H1 (cell line): ENCODE measurements at regions not wholly inside any gene's neighbourhood (a gene's known extent, or its start where the extent isn't known, plus 50 kb on each side); places are given as distances from the start of the nearest gene placed in this dataset.

Experiments used
- CTCF ChIA-PET: fragments of 300-600 bp; sonication (Branson Sonifier 250); formaldehyde crosslinking; loops from one replicate; lab custom pipeline; 2021; ENCODE audit not compliant: partially characterized antibody; lab: Charles Lee
- POLR2A ChIA-PET: fragments of 300-600 bp; sonication (Branson Sonifier 250); formaldehyde crosslinking; loops from one replicate; lab custom pipeline; 2021; ENCODE audit warnings: inconsistent platforms; ENCODE audit not compliant: partially characterized antibody; lab: Charles Lee
- DNase-seq, 2 experiments: peaks; one replicate each; pipeline versions ENCODE4 v3.0.0 to v3.0.0-alpha.2; 2010 to 2022; ENCODE audit warnings: low spot score in 2 of 2, low read depth in 1 of 2, mixed read lengths in 1 of 2
- FAIRE-seq: peaks from 2 replicates; lab custom pipeline; 2011; peaks lifted over from hg19 to GRCh38; lab: Jason Lieb, UNC
- H2AFZ ChIP-seq: 2 replicates; pipeline ENCODE4 v1.8.1; 2012; ENCODE audit warnings: low read length, inconsistent platforms
- H2AK5ac ChIP-seq: 2 replicates; pipeline ENCODE4 v1.6.1; 2013; ENCODE audit warnings: low read depth, low read length
- H2BK120ac ChIP-seq: replicated peaks from 2 replicates; pipeline ENCODE3; 2013; ENCODE audit warnings: low read depth, low read length, inconsistent platforms
- H2BK12ac ChIP-seq: 2 replicates; pipeline ENCODE4 v1.6.1; 2013; ENCODE audit warnings: low read depth, low read length
- H2BK15ac ChIP-seq: 2 replicates; pipeline ENCODE4 v1.6.1; 2013; ENCODE audit warnings: low read length
- H2BK20ac ChIP-seq: 2 replicates; pipeline ENCODE4 v1.6.1; 2013; ENCODE audit warnings: low read length
- H2BK5ac ChIP-seq: 2 replicates; pipeline ENCODE4 v1.6.1; 2013; ENCODE audit warnings: low read depth, low read length
- H3K14ac ChIP-seq: 2 replicates; pipeline ENCODE4 v1.6.1; 2013; ENCODE audit warnings: inconsistent platforms; ENCODE audit not compliant: insufficient read length
- H3K18ac ChIP-seq: 2 replicates; pipeline ENCODE4 v1.6.1; 2013; ENCODE audit warnings: low read length; ENCODE audit errors: extremely low read depth
- H3K23ac ChIP-seq: 2 replicates; pipeline ENCODE4 v1.6.1; 2013; ENCODE audit warnings: inconsistent platforms; ENCODE audit not compliant: insufficient read length
- H3K23me2 ChIP-seq: 2 replicates; pipeline ENCODE4 v1.6.1; 2013; ENCODE audit warnings: low read depth, low read length
- H3K27ac ChIP-seq: 2 replicates; pipeline ENCODE4 v1.6.1; 2011; ENCODE audit warnings: low read depth, low read length, inconsistent platforms
- H3K27me3 ChIP-seq, 4 experiments: replicated peaks in 1 of 4; 1 replicate in 1 of 4; 2 replicates in 3 of 4; pipeline versions ENCODE4 v1.6.1 to v1.8.1; 2011 to 2013; ENCODE audit warnings: low read length in 3 of 4, mild to moderate bottlenecking in 3 of 4, inconsistent platforms in 2 of 4, mixed read lengths in 2 of 4, moderate library complexity in 1 of 4; ENCODE audit not compliant: control insufficient read depth in 3 of 4, insufficient read depth in 3 of 4; ENCODE audit errors: extremely low read depth in 1 of 4
- H3K36me3 ChIP-seq, 4 experiments: 2 replicates each; pipeline versions ENCODE4 v1.6.1 to v1.8.1; 2011 to 2013; ENCODE audit warnings: mild to moderate bottlenecking in 4 of 4, low read length in 3 of 4, moderate library complexity in 2 of 4, control low read depth in 1 of 4, inconsistent platforms in 1 of 4; ENCODE audit not compliant: insufficient read depth in 4 of 4, control insufficient read depth in 2 of 4
- H3K4ac ChIP-seq: replicated peaks from 2 replicates; pipeline ENCODE3; 2013; ENCODE audit warnings: low read length, low read depth, mixed read lengths, inconsistent platforms; ENCODE audit not compliant: insufficient read length
- H3K4me1 ChIP-seq, 4 experiments: replicated peaks in 1 of 4; 1 replicate in 1 of 4; 2 replicates in 3 of 4; pipeline versions ENCODE4 v1.6.1 to v1.8.1; 2011 to 2013; ENCODE audit warnings: low read length in 3 of 4, inconsistent platforms in 2 of 4, mixed read lengths in 1 of 4; ENCODE audit not compliant: insufficient read depth in 4 of 4, control insufficient read depth in 3 of 4
- H3K4me2 ChIP-seq, 2 experiments: 2 replicates each; pipeline versions ENCODE4 v1.6.1 to v1.8.1; 2011 to 2013; ENCODE audit warnings: low read depth in 2 of 2, low read length in 2 of 2, control low read depth in 1 of 2, inconsistent platforms in 1 of 2, mild to moderate bottlenecking in 1 of 2; ENCODE audit not compliant: insufficient read depth in 1 of 2
- H3K4me3 ChIP-seq, 4 experiments: fragments of 200-600, 300-600 bp in 1 of 4; sonication (generic), shearing (Covaris generic), sonication (Bioruptor Twin) in 1 of 4; 2 replicates each; pipeline versions ENCODE4 v1.5.1 to v1.8.1; 2011 to 2016; ENCODE audit warnings: low read length in 4 of 4, low read depth in 3 of 4, control low read depth in 2 of 4, inconsistent platforms in 2 of 4, mild to moderate bottlenecking in 2 of 4, mixed read lengths in 1 of 4, moderate library complexity in 1 of 4; ENCODE audit not compliant: insufficient read depth in 2 of 4; ENCODE audit errors: extremely low read depth in 1 of 4
- H3K56ac ChIP-seq: replicated peaks from 2 replicates; pipeline ENCODE3; 2013; ENCODE audit warnings: low read depth, mild to moderate bottlenecking, mixed read lengths, low read length, inconsistent platforms; ENCODE audit not compliant: insufficient read length
- H3K79me1 ChIP-seq: 2 replicates; pipeline ENCODE4 v1.6.1; 2013; ENCODE audit warnings: low read depth, low read length, control low read depth
- H3K79me2 ChIP-seq, 2 experiments: 2 replicates each; pipeline versions ENCODE4 v1.6.1 to v1.8.1; 2012 to 2013; ENCODE audit warnings: low read length in 2 of 2, mild to moderate bottlenecking in 2 of 2, inconsistent platforms in 1 of 2; ENCODE audit not compliant: insufficient read depth in 2 of 2, control insufficient read depth in 1 of 2
- H3K9ac ChIP-seq, 4 experiments: replicated peaks in 1 of 4; 1 replicate in 1 of 4; 2 replicates in 3 of 4; pipeline versions ENCODE4 v1.6.1 to v1.8.1; 2011 to 2013; ENCODE audit warnings: low read depth in 3 of 4, low read length in 3 of 4, control low read depth in 2 of 4, mild to moderate bottlenecking in 2 of 4, moderate library complexity in 2 of 4, inconsistent platforms in 1 of 4; ENCODE audit errors: extremely low read depth in 1 of 4
- H3K9me3 ChIP-seq, 2 experiments: 2 replicates each; pipeline versions ENCODE4 v1.6.1 to v1.8.1; 2012 to 2013; ENCODE audit warnings: mild to moderate bottlenecking in 2 of 2, moderate library complexity in 2 of 2, control low read depth in 1 of 2, inconsistent platforms in 1 of 2, low read depth in 1 of 2, low read length in 1 of 2, mixed read lengths in 1 of 2; ENCODE audit not compliant: insufficient read depth in 2 of 2
- H4K20me1 ChIP-seq, 2 experiments: replicated peaks in 1 of 2; 2 replicates each; pipeline versions ENCODE3 to v1.8.1; 2011 to 2013; ENCODE audit warnings: inconsistent platforms in 2 of 2, low read length in 2 of 2, mild to moderate bottlenecking in 1 of 2; ENCODE audit not compliant: insufficient read depth in 2 of 2, control insufficient read depth in 1 of 2
- H4K5ac ChIP-seq: 2 replicates; pipeline ENCODE4 v1.6.1; 2013; ENCODE audit warnings: low read length, low read depth, mixed read lengths, inconsistent platforms; ENCODE audit not compliant: insufficient read length
- H4K8ac ChIP-seq: 2 replicates; pipeline ENCODE4 v1.8.0; 2013; ENCODE audit warnings: mild to moderate bottlenecking, moderate library complexity, low read length, inconsistent platforms; ENCODE audit not compliant: insufficient read depth; ENCODE audit errors: extremely low read depth
- H4K91ac ChIP-seq: replicated peaks from 2 replicates; pipeline ENCODE3; 2013; ENCODE audit warnings: low read length, mixed read lengths, inconsistent platforms; ENCODE audit not compliant: insufficient read length
- ATF2 ChIP-seq: IDR thresholded peaks from 2 replicates; pipeline ENCODE4 v1.6.1; 2012; ENCODE audit warnings: low read length, inconsistent platforms
- CHD2 ChIP-seq: IDR thresholded peaks from 2 replicates; pipeline ENCODE4 v1.6.1; 2012; ENCODE audit warnings: low read length, improper control_type of control experiment
- KDM4A ChIP-seq: IDR thresholded peaks from one replicate; pipeline ENCODE4 v1.7.1; 2012; ENCODE audit warnings: low read depth, mild to moderate bottlenecking, moderate library complexity, low read length, inconsistent platforms; ENCODE audit not compliant: severe bottlenecking
- SP4 ChIP-seq: IDR thresholded peaks from 2 replicates; pipeline ENCODE4 v1.6.1; 2012; ENCODE audit warnings: low read length, inconsistent platforms
- SUZ12 ChIP-seq: fragments of 200-600 bp; sonication (generic); IDR thresholded peaks from 2 replicates; pipeline ENCODE4 v1.6.1; 2012; ENCODE audit warnings: mild to moderate bottlenecking, inconsistent platforms, low read length, moderate library complexity, mixed read lengths
- WGBS, 2 experiments: shearing (Covaris generic) in 1 of 2; methylation state at CpG; one replicate each; pipeline versions ENCODE4 v1.1.6 to v1.1.7; 2013 to 2015; ENCODE audit warnings: low lambda C conversion rate in 2 of 2, mixed read lengths in 2 of 2, inconsistent platforms in 1 of 2, low coverage in 1 of 2, missing lambda C conversion rate in 1 of 2; ENCODE audit not compliant: insufficient replicate concordance in 2 of 2, insufficient coverage in 1 of 2, insufficient read length in 1 of 2; ENCODE audit errors: extremely low coverage in 1 of 2, missing lambda C conversion rate in 1 of 2; 5-methylcytosine and 5-hydroxymethylcytosine counted together

DNA sequence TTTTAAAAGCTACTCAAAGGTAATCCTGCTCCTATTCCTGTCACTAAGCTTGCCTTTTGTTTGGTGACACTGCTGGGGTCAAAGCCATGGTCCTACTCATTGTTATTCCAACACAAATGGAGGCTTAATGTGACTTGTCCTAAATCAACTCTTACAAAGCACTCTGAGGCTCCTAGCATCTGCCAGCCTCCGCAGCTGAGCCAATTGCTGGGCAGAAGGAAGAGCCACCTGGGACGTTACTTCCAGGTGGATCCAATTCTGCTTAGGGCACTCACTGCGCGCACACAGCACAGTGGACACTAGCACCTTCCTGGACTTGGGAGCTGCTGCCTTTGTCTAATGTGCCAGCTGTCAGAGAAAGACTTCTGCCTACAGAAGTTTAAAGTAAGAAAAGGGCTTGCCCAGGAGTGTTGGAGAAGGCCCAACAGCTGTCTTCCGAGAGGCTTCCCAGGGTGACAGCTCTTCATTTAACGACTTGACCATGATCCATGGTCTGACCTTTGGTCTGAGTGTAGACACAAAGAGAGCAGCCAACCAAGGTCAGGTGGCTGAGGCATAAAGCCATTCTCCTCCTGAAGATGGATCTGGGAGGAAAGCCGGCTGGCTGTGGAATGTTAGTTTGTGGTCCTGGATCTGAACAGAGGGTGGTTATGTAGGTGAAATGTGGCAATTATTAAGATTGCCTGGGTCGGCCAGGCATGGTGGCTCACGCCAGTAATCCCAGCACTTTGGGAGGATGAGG, 102.2 kb downstream of the AQP9 start:
- WGBS, 2 experiments = 87% methylated on average over 9 of the region's 9 CpGs; no CpG with 5 or more reads in 1 of the 2 experiments
- Histone ChIP-seq H3K36me3 (no peaks in the 10 kb centered on the region), H2AFZ (0 out of 2 replicates have a peak overlapping the region, but pooled peaks have one; percentile 28), H2BK15ac (no peak overlapping the region), H3K18ac (no peak overlapping the region), H3K23me2 (no peaks in the 10 kb centered on the region), H2AK5ac (no peak overlapping the region), H4K5ac (no peak overlapping the region), H4K91ac (no peak overlapping the region), H3K27ac (no peak overlapping the region), H3K79me1 (no peaks in the 10 kb centered on the region), H2BK120ac (no peak overlapping the region), H2BK20ac (no peak overlapping the region), H4K20me1 (no peaks in the 10 kb centered on the region), H3K4me2 (no peak overlapping the region), H3K14ac (no peak overlapping the region), H3K56ac (no peak overlapping the region), H2BK12ac (no peak overlapping the region), H3K9me3 (peaks cover 4 to 12% of the 10 kb centered on the region in 2 experiments; a peak in 2 of 4 replicates), H3K23ac (no peak overlapping the region), H3K79me2 (no peaks in the 10 kb centered on the region), H3K4ac (no peak overlapping the region), H3K27me3 (no peaks in the 10 kb centered on the region; a peak in 1 of 7 replicates), H3K4me3 (no peak overlapping the region), H4K8ac (no peak overlapping the region), H2BK5ac (no peak overlapping the region), H3K4me1 (no peaks in the 10 kb centered on the region), H3K9ac (no peak overlapping the region)
- CTCF ChIA-PET = interaction anchor here (1.0 to 1.5 kb wide), 4 partner anchors 11 to 531 kb away, joined by 3 read pairs; partner anchors contain the start of gene MINDY2
- POLR2A ChIA-PET = no interaction called here
- DNase-seq = no peak
- FAIRE-seq = no peak
- TF ChIP-seq CHD2 (no peak), SUZ12 (no peak), KDM4A (no peak), ATF2 (no peak), SP4 (no peak)
